Adipocyte (in vitro differentiated cells): ENCODE measurements at regions not wholly inside any gene's neighbourhood (a gene's known extent, or its start where the extent isn't known, plus 50 kb on each side); places are given as distances from the start of the nearest gene placed in this dataset.

Experiments
- DNase-seq: peaks from one replicate; pipeline ENCODE4 v3.0.0-alpha.2; 2015; ENCODE audit warnings: low read depth
- H3K27me3 ChIP-seq: replicated peaks from 2 replicates; pipeline ENCODE4 v1.7.0; 2013; ENCODE audit warnings: mild to moderate bottlenecking, low read length, moderate library complexity; ENCODE audit not compliant: control insufficient read depth, insufficient read depth
- H3K36me3 ChIP-seq: 2 replicates; pipeline ENCODE4 v1.7.0; 2013; ENCODE audit warnings: low read length, mild to moderate bottlenecking, moderate library complexity; ENCODE audit not compliant: control insufficient read depth, insufficient read depth, severe bottlenecking
- H3K4me1 ChIP-seq: 2 replicates; pipeline ENCODE4 v1.7.0; 2013; ENCODE audit warnings: mild to moderate bottlenecking, low read length, moderate library complexity; ENCODE audit not compliant: control insufficient read depth, insufficient read depth
- H3K4me3 ChIP-seq: 2 replicates; pipeline ENCODE4 v1.7.0; 2013; ENCODE audit warnings: mild to moderate bottlenecking, low read length, moderate library complexity
- H3K9ac ChIP-seq: 2 replicates; pipeline ENCODE4 v1.7.0; 2013; ENCODE audit warnings: mild to moderate bottlenecking, low read length, moderate library complexity
- H3K9me3 ChIP-seq: 2 replicates; pipeline ENCODE4 v1.7.0; 2013; ENCODE audit warnings: mild to moderate bottlenecking, low read length, moderate library complexity; ENCODE audit not compliant: control insufficient read depth

GRCh38 chr2:439556-440402 lies 151.9 kb upstream of the ALKAL2 start:
- Histone ChIP-seq H3K9ac (no peak overlapping the region), H3K4me1 (no peaks in the 10 kb centered on the region), H3K4me3 (no peak overlapping the region), H3K36me3 (no peaks in the 10 kb centered on the region), H3K9me3 (no peaks in the 10 kb centered on the region), H3K27me3 (no peaks in the 10 kb centered on the region)
- no peak for DNase-seq

GRCh38 chr2:439077-439476 lies 151.2 kb upstream of the ALKAL2 start:
- H3K4me1 ChIP-seq = no peaks in the 10 kb centered on the region
- H3K4me3 ChIP-seq = no peak overlapping the region
- no peaks in the 10 kb centered on the region for H3K27me3 ChIP-seq
- no peaks in the 10 kb centered on the region for H3K36me3 ChIP-seq
- H3K9me3 ChIP-seq = no peaks in the 10 kb centered on the region
- no peak overlapping the region for H3K9ac ChIP-seq
- DNase-seq = no peak

GRCh38 chr2:437756-438393 lies 150.0 kb upstream of the ALKAL2 start:
- Histone ChIP-seq H3K4me1 (no peaks in the 10 kb centered on the region), H3K9ac (no peak overlapping the region), H3K27me3 (no peaks in the 10 kb centered on the region), H3K9me3 (no peaks in the 10 kb centered on the region), H3K36me3 (no peaks in the 10 kb centered on the region), H3K4me3 (no peak overlapping the region)
- no peak for DNase-seq

- H3K9me3 ChIP-seq = no peaks in the 10 kb centered on the region
- no peaks in the 10 kb centered on the region for H3K4me1 ChIP-seq
- no peaks in the 10 kb centered on the region for H3K27me3 ChIP-seq
- DNase-seq = no peak
- no peak overlapping the region for H3K9ac ChIP-seq
- H3K36me3 ChIP-seq = no peaks in the 10 kb centered on the region
- no peak overlapping the region for H3K4me3 ChIP-seq
These were observed 149.3 kb upstream of the ALKAL2 start for GRCh38 chr2:437180-437579.

GRCh38 chr2:436205-436604 lies 148.3 kb upstream of the ALKAL2 start:
- Histone ChIP-seq H3K36me3 (no peaks in the 10 kb centered on the region), H3K27me3 (no peaks in the 10 kb centered on the region), H3K9ac (no peak overlapping the region), H3K4me3 (no peak overlapping the region), H3K4me1 (no peaks in the 10 kb centered on the region), H3K9me3 (no peaks in the 10 kb centered on the region)
- DNase-seq = no peak

GRCh38 chr2:434625-435024 lies 146.7 kb upstream of the ALKAL2 start:
- H3K36me3 ChIP-seq = no peaks in the 10 kb centered on the region
- H3K4me3 ChIP-seq = no peak overlapping the region
- H3K27me3 ChIP-seq = no peaks in the 10 kb centered on the region
- H3K9me3 ChIP-seq = no peaks in the 10 kb centered on the region
- H3K9ac ChIP-seq = no peak overlapping the region
- H3K4me1 ChIP-seq = no peaks in the 10 kb centered on the region
- DNase-seq = no peak

GRCh38 chr2:433216-433615 lies 145.3 kb upstream of the ALKAL2 start:
- H3K4me3 ChIP-seq = no peak overlapping the region
- no peaks in the 10 kb centered on the region for H3K36me3 ChIP-seq
- DNase-seq = no peak
- H3K9ac ChIP-seq = no peak overlapping the region
- H3K4me1 ChIP-seq = no peaks in the 10 kb centered on the region
- no peaks in the 10 kb centered on the region for H3K9me3 ChIP-seq
- H3K27me3 ChIP-seq = no peaks in the 10 kb centered on the region

GRCh38 chr2:430291-431040 lies 142.6 kb upstream of the ALKAL2 start:
- no peaks in the 10 kb centered on the region for H3K27me3 ChIP-seq

GRCh38 chr2:429575-430254 lies 141.8 kb upstream of the ALKAL2 start:
- H3K4me1 ChIP-seq = no peaks in the 10 kb centered on the region
- no peak overlapping the region for H3K4me3 ChIP-seq
- DNase-seq = no peak
- H3K9me3 ChIP-seq = no peaks in the 10 kb centered on the region
- no peak overlapping the region for H3K9ac ChIP-seq
- no peaks in the 10 kb centered on the region for H3K36me3 ChIP-seq
- no peaks in the 10 kb centered on the region for H3K27me3 ChIP-seq

More at GRCh38 chr2:430291-431040, 142.6 kb upstream of the ALKAL2 start:
- H3K4me1 ChIP-seq = no peaks in the 10 kb centered on the region
- DNase-seq = no peak
- H3K9ac ChIP-seq = no peak overlapping the region
- H3K9me3 ChIP-seq = no peaks in the 10 kb centered on the region
- H3K4me3 ChIP-seq = no peak overlapping the region
- no peaks in the 10 kb centered on the region for H3K36me3 ChIP-seq

GRCh38 chr2:429142-429541 lies 141.3 kb upstream of the ALKAL2 start:
- H3K36me3 ChIP-seq = no peaks in the 10 kb centered on the region
- no peaks in the 10 kb centered on the region for H3K9me3 ChIP-seq
- H3K9ac ChIP-seq = no peak overlapping the region
- H3K4me3 ChIP-seq = no peak overlapping the region
- no peaks in the 10 kb centered on the region for H3K4me1 ChIP-seq
- no peak for DNase-seq
- H3K27me3 ChIP-seq = no peaks in the 10 kb centered on the region

GRCh38 chr2:428591-428990 lies 140.7 kb upstream of the ALKAL2 start:
- no peak overlapping the region for H3K4me3 ChIP-seq
- H3K4me1 ChIP-seq = no peaks in the 10 kb centered on the region
- no peaks in the 10 kb centered on the region for H3K27me3 ChIP-seq
- H3K36me3 ChIP-seq = no peaks in the 10 kb centered on the region
- no peak overlapping the region for H3K9ac ChIP-seq
- DNase-seq = no peak
- no peaks in the 10 kb centered on the region for H3K9me3 ChIP-seq
